Fibroblast of lung (primary cell): ENCODE measurements at regions not wholly inside any gene's neighbourhood (a gene's known extent, or its start where the extent isn't known, plus 50 kb on each side); places are given as distances from the start of the nearest gene placed in this dataset.

ENCODE experiments used
- DNase-seq, 2 donors: peaks; one replicate each; pipeline versions ENCODE4 v3.0.0 to v3.0.0-alpha.2; 2010; ENCODE audit warnings: low read depth in 2 of 2
- H2AFZ ChIP-seq: 2 replicates; pipeline ENCODE4 v1.5.1; 2012; ENCODE audit warnings: low read length, control low read depth, inconsistent platforms
- H3K27ac ChIP-seq: 2 replicates; pipeline ENCODE4 v1.5.1; 2011; ENCODE audit warnings: low read length, control low read depth; ENCODE audit not compliant: insufficient read depth
- H3K27me3 ChIP-seq: 2 replicates; pipeline ENCODE4 v1.5.1; 2011; ENCODE audit warnings: mild to moderate bottlenecking, low read length; ENCODE audit not compliant: control insufficient read depth, insufficient read depth
- H3K36me3 ChIP-seq: 2 replicates; pipeline ENCODE4 v1.5.1; 2011; ENCODE audit warnings: low read length; ENCODE audit not compliant: control insufficient read depth, insufficient read depth
- H3K4me1 ChIP-seq: 2 replicates; pipeline ENCODE4 v1.5.1; 2011; ENCODE audit warnings: low read length; ENCODE audit not compliant: control insufficient read depth, insufficient read depth; ENCODE audit errors: extremely low read depth
- H3K4me2 ChIP-seq: 2 replicates; pipeline ENCODE4 v1.5.1; 2011; ENCODE audit warnings: low read length, control low read depth; ENCODE audit not compliant: insufficient read depth; ENCODE audit errors: extremely low read depth
- H3K4me3 ChIP-seq, 4 experiments: fragments of 200-600 bp in 1 of 4; sonication (generic) in 1 of 4; replicated peaks in 1 of 4; 2 replicates each; pipeline ENCODE4 v1.5.1; 2011 to 2016; ENCODE audit warnings: low read length in 4 of 4, low read depth in 3 of 4, mild to moderate bottlenecking in 3 of 4, control low read depth in 2 of 4, inconsistent platforms in 1 of 4, mixed read lengths in 1 of 4; ENCODE audit not compliant: insufficient read depth in 1 of 4; ENCODE audit errors: control extremely low read depth in 1 of 4
- H3K79me2 ChIP-seq: 2 replicates; pipeline ENCODE4 v1.5.1; 2012; ENCODE audit warnings: mild to moderate bottlenecking, low read length, inconsistent platforms; ENCODE audit not compliant: control insufficient read depth, insufficient read depth
- H3K9ac ChIP-seq: 2 replicates; pipeline ENCODE4 v1.5.1; 2011; ENCODE audit warnings: mild to moderate bottlenecking, low read length, control low read depth; ENCODE audit not compliant: insufficient read depth
- H3K9me3 ChIP-seq: 2 replicates; pipeline ENCODE4 v1.5.1; 2012; ENCODE audit warnings: low read depth, low read length; ENCODE audit not compliant: control insufficient read depth, insufficient read depth
- H4K20me1 ChIP-seq: 2 replicates; pipeline ENCODE4 v1.5.1; 2011; ENCODE audit warnings: low read length; ENCODE audit not compliant: control insufficient read depth, insufficient read depth; ENCODE audit errors: extremely low read depth
- EZH2 ChIP-seq: IDR thresholded peaks from 2 replicates; pipeline ENCODE4 v1.5.1; 2012; ENCODE audit warnings: low read length, control low read depth, mild to moderate bottlenecking; ENCODE audit errors: missing control alignments
- TF ChIP-seq, protein P1 (sequence below), 2 donors: IDR thresholded peaks in 1 of 2; conservative IDR thresholded peaks in 1 of 2; 1 replicate in 1 of 2; 2 replicates in 1 of 2; pipeline ENCODE4 v1.5.1; 2011 to 2012; ENCODE audit warnings: low read length in 2 of 2, control low read depth in 1 of 2, inconsistent platforms in 1 of 2, low read depth in 1 of 2, mild to moderate bottlenecking in 1 of 2

- DNase-seq: peak in 1 of 2 donors; percentile 55
- H4K20me1 ChIP-seq: no peaks in the 10 kb centered on the region
- no peak overlapping the region for H3K9ac ChIP-seq
- no peaks in the 10 kb centered on the region for H3K9me3 ChIP-seq
- no peaks in the 10 kb centered on the region for H3K36me3 ChIP-seq
- no peak overlapping the region for H3K27ac ChIP-seq
- H2AFZ ChIP-seq: no peak overlapping the region
- no peaks in the 10 kb centered on the region for H3K79me2 ChIP-seq
- no peaks in the 10 kb centered on the region for H3K27me3 ChIP-seq
- no peak overlapping the region for H3K4me3 ChIP-seq
- TF ChIP-seq, protein P1, sequence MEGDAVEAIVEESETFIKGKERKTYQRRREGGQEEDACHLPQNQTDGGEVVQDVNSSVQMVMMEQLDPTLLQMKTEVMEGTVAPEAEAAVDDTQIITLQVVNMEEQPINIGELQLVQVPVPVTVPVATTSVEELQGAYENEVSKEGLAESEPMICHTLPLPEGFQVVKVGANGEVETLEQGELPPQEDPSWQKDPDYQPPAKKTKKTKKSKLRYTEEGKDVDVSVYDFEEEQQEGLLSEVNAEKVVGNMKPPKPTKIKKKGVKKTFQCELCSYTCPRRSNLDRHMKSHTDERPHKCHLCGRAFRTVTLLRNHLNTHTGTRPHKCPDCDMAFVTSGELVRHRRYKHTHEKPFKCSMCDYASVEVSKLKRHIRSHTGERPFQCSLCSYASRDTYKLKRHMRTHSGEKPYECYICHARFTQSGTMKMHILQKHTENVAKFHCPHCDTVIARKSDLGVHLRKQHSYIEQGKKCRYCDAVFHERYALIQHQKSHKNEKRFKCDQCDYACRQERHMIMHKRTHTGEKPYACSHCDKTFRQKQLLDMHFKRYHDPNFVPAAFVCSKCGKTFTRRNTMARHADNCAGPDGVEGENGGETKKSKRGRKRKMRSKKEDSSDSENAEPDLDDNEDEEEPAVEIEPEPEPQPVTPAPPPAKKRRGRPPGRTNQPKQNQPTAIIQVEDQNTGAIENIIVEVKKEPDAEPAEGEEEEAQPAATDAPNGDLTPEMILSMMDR (conservative IDR thresholded peaks at IDR 0.05 in 1 of 2, IDR thresholded peaks at IDR 0.05 in 1 of 2; ENCODE audit: low read depth in 1 of 2, low read length in 2 of 2): no peak
- no peak for TF ChIP-seq EZH2
- H3K4me1 ChIP-seq: peaks cover 8% of the 10 kb centered on the region
- no peak overlapping the region for H3K4me2 ChIP-seq
Observed at GRCh38 chr1:58983633-58984245, 199.9 kb upstream of the JUN start.

GRCh38 chr1:58986996-58987767 lies 203.3 kb upstream of the JUN start:
- no peak overlapping the region for H3K4me3 ChIP-seq
- H3K9ac ChIP-seq: no peak overlapping the region
- no peaks in the 10 kb centered on the region for H3K36me3 ChIP-seq
- no peaks in the 10 kb centered on the region for H3K27me3 ChIP-seq
- H3K4me1 ChIP-seq: peaks cover 7% of the 10 kb centered on the region
- no peak overlapping the region for H3K27ac ChIP-seq
- TF ChIP-seq, protein P1 (conservative IDR thresholded peaks at IDR 0.05 in 1 of 2, IDR thresholded peaks at IDR 0.05 in 1 of 2; ENCODE audit: low read depth in 1 of 2, low read length in 2 of 2): no peak
- TF ChIP-seq EZH2: no peak
- no peaks in the 10 kb centered on the region for H3K79me2 ChIP-seq
- H4K20me1 ChIP-seq: no peaks in the 10 kb centered on the region
- no peak overlapping the region for H3K4me2 ChIP-seq
- DNase-seq: no peak
- H3K9me3 ChIP-seq: no peaks in the 10 kb centered on the region
- H2AFZ ChIP-seq: no peak overlapping the region

DNA sequence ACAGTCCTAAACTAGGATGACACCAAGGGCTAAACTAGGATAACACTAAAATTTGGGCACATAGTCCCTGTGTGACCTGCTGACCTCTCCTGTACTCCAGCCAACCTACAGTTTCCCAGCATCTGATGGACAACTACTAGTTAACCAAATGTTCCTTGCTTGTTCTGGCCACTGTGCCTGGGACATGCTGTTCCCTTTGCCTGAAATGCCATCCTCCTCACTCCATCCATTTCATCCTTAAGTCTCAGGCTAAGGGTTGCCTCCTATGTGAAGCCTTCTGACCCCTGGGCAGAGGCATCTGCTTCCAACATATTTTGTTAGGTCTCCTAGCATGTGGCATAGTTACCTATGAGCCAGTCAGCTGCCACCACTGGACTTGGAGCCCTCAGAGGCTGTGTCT lies 204.9 kb upstream of the JUN start:
- TF ChIP-seq, protein P1 (conservative IDR thresholded peaks at IDR 0.05 in 1 of 2, IDR thresholded peaks at IDR 0.05 in 1 of 2; ENCODE audit: low read depth in 1 of 2, low read length in 2 of 2): no peak
- TF ChIP-seq EZH2: no peak
- H3K9me3 ChIP-seq: no peaks in the 10 kb centered on the region
- no peak overlapping the region for H2AFZ ChIP-seq
- no peaks in the 10 kb centered on the region for H4K20me1 ChIP-seq
- H3K36me3 ChIP-seq: no peaks in the 10 kb centered on the region
- H3K4me2 ChIP-seq: no peak overlapping the region
- no peak overlapping the region for H3K9ac ChIP-seq
- no peak for DNase-seq
- no peaks in the 10 kb centered on the region for H3K4me1 ChIP-seq
- no peaks in the 10 kb centered on the region for H3K27me3 ChIP-seq
- H3K27ac ChIP-seq: no peak overlapping the region
- no peaks in the 10 kb centered on the region for H3K79me2 ChIP-seq
- H3K4me3 ChIP-seq: no peak overlapping the region
